ENCODE measurements at regions not wholly inside any gene's neighbourhood (a gene's known extent, or its start where the extent isn't known, plus 50 kb on each side); places are given as distances from the start of the nearest gene placed in this dataset.

GRCh38 chr4:59086410-59086809 lies 1976.2 kb upstream of the IGFBP7 start:
- ChIA-PET POLR2A (no interaction called here), CTCF (no interaction called here), RAD21 (ENCODE audit: unreplicated experiment) (no interaction called here), SMC1A (ENCODE audit: uncharacterized antibody, unreplicated experiment) (no interaction called here)
- intact Hi-C loops (cut with micrococcal nuclease; ENCODE audit: unreplicated experiment) (no loop called here), in situ Hi-C loops (cut with MboI) (no loop called here)
- Histone ChIP-seq H3K79me2 (ENCODE audit: control insufficient read depth, insufficient read depth, low read length) (no peaks in the 10 kb centered on the region), H3K9me3 (replicated peaks; ENCODE audit: control insufficient read depth, insufficient read depth, low read length) (no peaks in the 10 kb centered on the region), H3K4me1 (ENCODE audit: control insufficient read depth, insufficient read depth, low read length) (no peaks in the 10 kb centered on the region), H3K27me3 (replicated peaks in 1 of 2; ENCODE audit: control insufficient read depth in 2 of 2, insufficient read depth in 2 of 2, low read length in 1 of 2) (no peaks in the 10 kb centered on the region), H3K27ac (ENCODE audit: control insufficient read depth, insufficient read depth) (no peak overlapping the region), H3K4me3 (no peak overlapping the region), H4K20me1 (ENCODE audit: control insufficient read depth, insufficient read depth) (no peaks in the 10 kb centered on the region), H3K9ac (ENCODE audit: control insufficient read depth, insufficient read depth, low read length) (no peak overlapping the region), H3K36me3 (ENCODE audit: control insufficient read depth in 2 of 2, insufficient read depth in 2 of 2, low read length in 1 of 2) (no peaks in the 10 kb centered on the region), H2AFZ (ENCODE audit: control insufficient read depth, low read depth, low read length) (no peak overlapping the region), H3K4me2 (ENCODE audit: control insufficient read depth, insufficient read depth) (no peak overlapping the region)
- BruUV-seq (replicated peaks) = no TSS peak
- DNase-seq (ENCODE audit: low read depth, low spot score) = no peak
- ATAC-seq = no peak
- FAIRE-seq = no peak
- WGBS (ENCODE audit: insufficient coverage, insufficient replicate concordance, low lambda C conversion rate, missing lambda C conversion rate) = 50% methylated on average over 3 of the region's 3 CpGs
- TF ChIP-seq ZBTB33 (IDR thresholded peaks at IDR 0.05) (no peak), BCL11A (IDR thresholded peaks at IDR 0.05; ENCODE audit: low read depth, low read length) (no peak), NR2C1 (IDR thresholded peaks at IDR 0.05) (no peak), BHLHE40 (IDR thresholded peaks at IDR 0.05; ENCODE audit: borderline replicate concordance in 1 of 2, low read depth in 2 of 2, low read length in 1 of 2) (no peak), YBX1 (IDR thresholded peaks at IDR 0.05) (no peak), SKIL (IDR thresholded peaks at IDR 0.05; ENCODE audit: low read depth, poor library complexity, severe bottlenecking) (no peak), CUX1 (IDR thresholded peaks at IDR 0.05; ENCODE audit: insufficient replicate concordance, low read depth, low read length) (no peak), REST (IDR thresholded peaks at IDR 0.05; ENCODE audit: low read depth, low read length) (no peak), ETV6 (conservative IDR thresholded peaks at IDR 0.05 in 1 of 2, IDR thresholded peaks at IDR 0.05 in 1 of 2; ENCODE audit: borderline replicate concordance in 1 of 2, low read depth in 1 of 2) (no peak), CBX5 (IDR thresholded peaks at IDR 0.05; ENCODE audit: low read depth) (no peak)

Measured in GM12878 (cell line).